Heart left ventricle (tissue), 13 donors: ENCODE measurements at regions not wholly inside any gene's neighbourhood (a gene's known extent, or its start where the extent isn't known, plus 50 kb on each side); places are given as distances from the start of the nearest gene placed in this dataset.
"Not testable (repeated sequence)": the region's sequence is repeated elsewhere in the genome, so short reads cannot be mapped to it uniquely, and the experiment has no call there.

Experiments
- POLR2A ChIP-seq, 2 donors: fragments of 450-650 bp; IDR thresholded peaks; one replicate each; pipeline ENCODE4 v1.6.1; 2017; ENCODE audit warnings: antibody characterized with exemption in 2 of 2, mild to moderate bottlenecking in 2 of 2, moderate library complexity in 2 of 2
- TF ChIP-seq, protein P1 (sequence below), 12 donors: fragments of 200-600 bp; sonication (generic) in 4 of 12; IDR thresholded peaks; one replicate each; pipeline versions ENCODE4 v1.5.0 to v1.8.0; 2018 to 2022; ENCODE audit warnings: antibody characterized with exemption in 12 of 12, mild to moderate bottlenecking in 5 of 12
- donor health status: ischemic (EF 13 %, LVEDD 7.1; RV severe dilation, severe dysfunction).
- donor health status: DM: no; HTN: yes; CAD: no.
- donor health status: DM: no; HTN: no; CAD: no.
- donor health status: ischemic (EF 25% LVEDD 6.9; RV normal size, moderate dysfunction).
- donor health status: ischemic (EF 25% LVEDD 5.7; RV mildly dilated, moderate dysfunction).
- donor health status: ischemic (EF 35%, LVEDD 5.7; RV mildly dilated, moderate dysfunction).
- donor health status: nonischemic (EF 11% LVEDD 7.7; RV severe dilation, severe dysfunction).
- donor health status: DM: yes; HTN: yes; CAD: no.
- donor health status: PGD.
- donor health status: ischemic (EF 29% LVEDD 5.4; RV normal size, mild dysfunction).
- donor health status: nonischemic (EF 23%, LVEDD 6.1; RV moderate dilation, normal function).

DNA sequence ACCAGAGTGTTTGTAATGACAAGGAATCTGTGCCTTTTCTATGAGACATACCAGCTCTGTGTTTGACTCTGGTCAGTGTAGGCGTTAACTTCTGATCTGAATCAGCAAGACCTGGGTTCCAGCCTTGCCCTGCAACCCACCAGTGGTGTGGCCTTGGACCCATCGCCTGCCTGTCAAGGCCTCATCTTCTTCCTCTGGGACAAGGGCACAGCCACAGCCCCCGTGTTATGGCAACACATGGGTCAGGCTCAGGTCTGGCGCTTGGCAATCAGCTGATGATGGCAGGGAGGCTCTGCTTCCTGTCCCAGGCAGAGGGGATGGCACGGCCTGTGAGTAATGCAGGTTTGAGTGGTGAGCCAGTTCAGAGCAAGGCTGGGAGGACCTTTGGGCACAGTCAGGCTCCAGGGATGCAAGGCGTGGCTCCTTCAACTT is 69.1 kb upstream of the PLGLB2 start:
- TF ChIP-seq, protein P1, sequence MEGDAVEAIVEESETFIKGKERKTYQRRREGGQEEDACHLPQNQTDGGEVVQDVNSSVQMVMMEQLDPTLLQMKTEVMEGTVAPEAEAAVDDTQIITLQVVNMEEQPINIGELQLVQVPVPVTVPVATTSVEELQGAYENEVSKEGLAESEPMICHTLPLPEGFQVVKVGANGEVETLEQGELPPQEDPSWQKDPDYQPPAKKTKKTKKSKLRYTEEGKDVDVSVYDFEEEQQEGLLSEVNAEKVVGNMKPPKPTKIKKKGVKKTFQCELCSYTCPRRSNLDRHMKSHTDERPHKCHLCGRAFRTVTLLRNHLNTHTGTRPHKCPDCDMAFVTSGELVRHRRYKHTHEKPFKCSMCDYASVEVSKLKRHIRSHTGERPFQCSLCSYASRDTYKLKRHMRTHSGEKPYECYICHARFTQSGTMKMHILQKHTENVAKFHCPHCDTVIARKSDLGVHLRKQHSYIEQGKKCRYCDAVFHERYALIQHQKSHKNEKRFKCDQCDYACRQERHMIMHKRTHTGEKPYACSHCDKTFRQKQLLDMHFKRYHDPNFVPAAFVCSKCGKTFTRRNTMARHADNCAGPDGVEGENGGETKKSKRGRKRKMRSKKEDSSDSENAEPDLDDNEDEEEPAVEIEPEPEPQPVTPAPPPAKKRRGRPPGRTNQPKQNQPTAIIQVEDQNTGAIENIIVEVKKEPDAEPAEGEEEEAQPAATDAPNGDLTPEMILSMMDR (IDR thresholded peaks at IDR 0.05) = not testable (repeated sequence)
- TF ChIP-seq POLR2A (IDR thresholded peaks at IDR 0.05) = not testable (repeated sequence)
